SU-DHL-6 (cell line): ENCODE measurements at regions not wholly inside any gene's neighbourhood (a gene's known extent, or its start where the extent isn't known, plus 50 kb on each side); places are given as distances from the start of the nearest gene placed in this dataset.

Source experiments
- H2AFZ ChIP-seq: fragments of 200-600 bp; sonication (generic); 2 replicates; pipeline ENCODE4 v1.6.1; 2014; ENCODE audit warnings: low read depth, mild to moderate bottlenecking, moderate library complexity, mixed read lengths, antibody characterized with exemption, low read length; ENCODE audit not compliant: severe bottlenecking
- H3F3A ChIP-seq: fragments of 200-600 bp; shearing (Covaris generic); 2 replicates; pipeline ENCODE4 v1.6.0; 2016; ENCODE audit warnings: antibody characterized with exemption, mild to moderate bottlenecking; ENCODE audit not compliant: insufficient read depth
- H3K27ac ChIP-seq: fragments of 200-600 bp; sonication (generic); 2 replicates; pipeline ENCODE4 v1.5.1; 2016; ENCODE audit warnings: low read depth, mild to moderate bottlenecking, low read length, moderate library complexity, mixed read lengths
- H3K27me3 ChIP-seq: fragments of 200-600 bp; sonication (generic), shearing (Covaris generic); 2 replicates; pipeline ENCODE4 v1.6.0; 2014; ENCODE audit warnings: mild to moderate bottlenecking, low read length
- H3K36me3 ChIP-seq: fragments of 200-600 bp; sonication (generic); 2 replicates; pipeline ENCODE4 v1.6.1; 2014; ENCODE audit warnings: mild to moderate bottlenecking, low read length, mixed read lengths
- H3K4me2 ChIP-seq: fragments of 300-600, 200-600 bp; shearing (Covaris generic), sonication (generic); 2 replicates; pipeline ENCODE4 v1.6.0; 2014; ENCODE audit warnings: low read length, low read depth, mild to moderate bottlenecking; ENCODE audit not compliant: poor library complexity, severe bottlenecking
- H3K4me3 ChIP-seq: fragments of 200-600 bp; sonication (generic); 2 replicates; pipeline ENCODE4 v1.5.1; 2014; ENCODE audit warnings: antibody characterized with exemption, low read length, mild to moderate bottlenecking, mixed read lengths; ENCODE audit not compliant: insufficient read depth, poor library complexity, severe bottlenecking
- H3K79me2 ChIP-seq: fragments of 200-600 bp; sonication (generic); 2 replicates; pipeline ENCODE4 v1.6.1; 2014; ENCODE audit warnings: mild to moderate bottlenecking, low read length, moderate library complexity; ENCODE audit not compliant: insufficient read depth
- H3K9ac ChIP-seq: fragments of 200-600 bp; sonication (generic); 2 replicates; pipeline ENCODE4 v1.7.0; 2014; ENCODE audit warnings: mild to moderate bottlenecking, low read length
- H3K9me2 ChIP-seq: fragments of 200-600 bp; sonication (generic); replicated peaks from 2 replicates; pipeline ENCODE4 v1.6.1; 2014; ENCODE audit warnings: low read length; ENCODE audit not compliant: insufficient read depth
- H3K9me3 ChIP-seq: fragments of 200-600 bp; sonication (generic); 2 replicates; pipeline ENCODE4 v1.6.1; 2014; ENCODE audit warnings: low read length, mixed read lengths; ENCODE audit not compliant: insufficient read depth
- H4K20me1 ChIP-seq: fragments of 200-600 bp; sonication (generic); 2 replicates; pipeline ENCODE4 v1.6.1; 2014; ENCODE audit warnings: low read depth, mild to moderate bottlenecking, antibody characterized with exemption, low read length, moderate library complexity, mixed read lengths
- EZH2phosphoT487 ChIP-seq: fragments of 200-600 bp; sonication (generic), shearing (Covaris generic); conservative IDR thresholded peaks from 2 replicates; pipeline ENCODE4 v1.6.1; 2018; ENCODE audit warnings: mild to moderate bottlenecking, antibody characterized with exemption, low read length, moderate library complexity, mixed read lengths
- TF ChIP-seq, protein P1 (sequence below): fragments of 200-600 bp; sonication (generic); IDR thresholded peaks from one replicate; pipeline ENCODE4 v1.5.1; 2017; ENCODE audit warnings: antibody characterized with exemption, mild to moderate bottlenecking, low read length, moderate library complexity; ENCODE audit not compliant: insufficient read depth, poor library complexity, severe bottlenecking

DNA sequence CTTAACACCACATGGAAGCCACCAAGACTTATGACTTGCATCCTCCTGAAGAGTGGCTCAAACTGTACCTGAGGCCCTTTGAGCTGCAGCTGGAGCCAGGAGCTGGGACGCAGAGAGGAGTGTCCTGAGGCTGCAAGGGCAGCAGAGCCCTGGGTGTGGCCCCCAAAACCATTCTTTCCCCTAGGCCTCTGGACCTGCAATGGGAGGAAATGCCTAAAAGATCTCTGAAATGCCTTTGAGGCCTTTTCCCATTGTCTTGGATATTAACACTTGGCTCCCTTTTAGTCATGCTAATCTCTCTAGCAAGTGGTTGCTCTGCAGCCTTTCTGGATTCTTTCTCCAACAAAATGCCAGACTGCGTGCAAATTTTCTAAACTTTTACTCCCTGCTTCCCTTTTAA lies 156.1 kb downstream of the SLC38A4 start:
- Histone ChIP-seq H3K36me3 (no peaks in the 10 kb centered on the region), H3K27me3 (peaks cover 4% of the 10 kb centered on the region; the same call in 1 of the 2 replicates), H3K9me3 (no peaks in the 10 kb centered on the region), H3K27ac (no peak overlapping the region), H3K9ac (no peak overlapping the region), H3K9me2 (no peaks in the 10 kb centered on the region), H2AFZ (no peak overlapping the region), H4K20me1 (no peaks in the 10 kb centered on the region), H3K79me2 (no peaks in the 10 kb centered on the region), H3K4me2 (no peak overlapping the region), H3K4me3 (no peak overlapping the region), H3F3A (no peaks in the 10 kb centered on the region)
- no peak for TF ChIP-seq EZH2phosphoT487
- TF ChIP-seq, protein P1, sequence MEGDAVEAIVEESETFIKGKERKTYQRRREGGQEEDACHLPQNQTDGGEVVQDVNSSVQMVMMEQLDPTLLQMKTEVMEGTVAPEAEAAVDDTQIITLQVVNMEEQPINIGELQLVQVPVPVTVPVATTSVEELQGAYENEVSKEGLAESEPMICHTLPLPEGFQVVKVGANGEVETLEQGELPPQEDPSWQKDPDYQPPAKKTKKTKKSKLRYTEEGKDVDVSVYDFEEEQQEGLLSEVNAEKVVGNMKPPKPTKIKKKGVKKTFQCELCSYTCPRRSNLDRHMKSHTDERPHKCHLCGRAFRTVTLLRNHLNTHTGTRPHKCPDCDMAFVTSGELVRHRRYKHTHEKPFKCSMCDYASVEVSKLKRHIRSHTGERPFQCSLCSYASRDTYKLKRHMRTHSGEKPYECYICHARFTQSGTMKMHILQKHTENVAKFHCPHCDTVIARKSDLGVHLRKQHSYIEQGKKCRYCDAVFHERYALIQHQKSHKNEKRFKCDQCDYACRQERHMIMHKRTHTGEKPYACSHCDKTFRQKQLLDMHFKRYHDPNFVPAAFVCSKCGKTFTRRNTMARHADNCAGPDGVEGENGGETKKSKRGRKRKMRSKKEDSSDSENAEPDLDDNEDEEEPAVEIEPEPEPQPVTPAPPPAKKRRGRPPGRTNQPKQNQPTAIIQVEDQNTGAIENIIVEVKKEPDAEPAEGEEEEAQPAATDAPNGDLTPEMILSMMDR, result no peak

DNA sequence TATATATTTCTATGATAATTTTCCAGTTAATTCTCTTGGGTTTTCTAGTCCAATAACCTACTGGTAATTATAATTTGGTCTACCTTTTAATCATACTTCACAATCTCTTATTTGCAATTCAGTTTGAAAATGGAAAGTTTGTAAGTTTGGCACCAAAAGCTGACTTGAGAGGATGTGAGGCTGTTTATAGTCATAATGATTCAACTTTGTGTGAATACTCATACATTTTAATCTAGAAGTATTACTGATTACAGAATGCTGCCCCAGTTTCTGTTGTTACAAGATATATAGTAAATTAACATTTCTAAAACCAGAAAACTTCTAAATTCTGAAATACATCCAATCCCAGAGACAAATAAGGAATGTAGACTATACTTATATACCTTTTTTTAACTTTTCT lies 158.2 kb downstream of the SLC38A4 start:
- Histone ChIP-seq H3K27ac (no peak overlapping the region), H2AFZ (no peak overlapping the region), H3K27me3 (peaks cover 4% of the 10 kb centered on the region; the same call in 1 of the 2 replicates), H4K20me1 (no peaks in the 10 kb centered on the region), H3K9ac (no peak overlapping the region), H3K4me3 (no peak overlapping the region), H3K9me3 (no peaks in the 10 kb centered on the region), H3F3A (no peaks in the 10 kb centered on the region), H3K9me2 (no peaks in the 10 kb centered on the region), H3K4me2 (no peak overlapping the region), H3K36me3 (no peaks in the 10 kb centered on the region), H3K79me2 (no peaks in the 10 kb centered on the region)
- no peak for TF ChIP-seq EZH2phosphoT487
- TF ChIP-seq, protein P1, result no peak

DNA sequence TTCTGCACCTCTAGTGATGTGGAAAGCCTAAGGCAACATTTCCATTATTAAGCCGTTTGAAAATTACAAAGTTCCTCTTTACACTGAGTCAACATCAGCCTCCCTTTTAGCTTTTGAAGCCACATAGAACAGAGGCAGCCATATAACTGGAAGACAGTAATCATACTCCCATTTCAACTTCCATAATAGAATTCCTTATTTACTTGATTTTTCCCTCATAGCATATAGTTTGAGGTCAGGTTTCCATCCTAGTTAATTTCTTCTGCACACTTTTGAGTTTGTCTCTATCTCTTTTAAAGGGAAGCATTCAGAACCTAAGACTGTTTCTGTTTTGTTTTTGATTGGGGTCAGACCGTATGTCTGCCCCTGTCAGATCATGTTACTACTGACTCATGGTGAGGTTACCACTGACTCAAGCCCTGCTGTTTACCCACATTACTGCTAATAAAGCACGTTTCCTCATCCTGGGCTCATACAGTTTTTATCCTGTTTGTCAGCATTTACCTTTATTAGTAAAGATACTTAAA lies 161.0 kb downstream of the SLC38A4 start:
- Histone ChIP-seq H3K27me3 (no peaks in the 10 kb centered on the region), H3K4me2 (no peak overlapping the region), H3K27ac (no peak overlapping the region), H3K4me3 (no peak overlapping the region), H3K9me3 (no peaks in the 10 kb centered on the region), H2AFZ (no peak overlapping the region), H3K79me2 (no peaks in the 10 kb centered on the region), H3K9me2 (no peaks in the 10 kb centered on the region), H3F3A (no peaks in the 10 kb centered on the region), H3K36me3 (no peaks in the 10 kb centered on the region), H4K20me1 (no peaks in the 10 kb centered on the region), H3K9ac (no peak overlapping the region)
- TF ChIP-seq, protein P1, result no peak
- no peak for TF ChIP-seq EZH2phosphoT487
